Umbilical cord (tissue), 1 donor: ENCODE measurements at regions not wholly inside any gene's neighbourhood (a gene's known extent, or its start where the extent isn't known, plus 50 kb on each side); places are given as distances from the start of the nearest gene placed in this dataset.
"Not testable (repeated sequence)": the region's sequence is repeated elsewhere in the genome, so short reads cannot be mapped to it uniquely, and the experiment has no call there.

ENCODE experiments used
- DNase-seq: peaks from one replicate; pipeline ENCODE4 v3.0.0-alpha.2; 2015; ENCODE audit warnings: low spot score

- no peak for DNase-seq
These were observed 127.6 kb downstream of the UTP18 start for GRCh38 chr17:51387986-51388385.

GRCh38 chr17:51389875-51390274 lies 129.5 kb downstream of the UTP18 start:
- no peak for DNase-seq

GRCh38 chr17:51391982-51392654 lies 131.8 kb downstream of the UTP18 start:
- DNase-seq: no peak

GRCh38 chr17:51395621-51396020 lies 135.3 kb downstream of the UTP18 start:
- no peak for DNase-seq

- DNase-seq: no peak
These were observed 137.2 kb downstream of the UTP18 start for GRCh38 chr17:51397361-51398127.

- DNase-seq: no peak
These were observed 137.8 kb downstream of the UTP18 start for GRCh38 chr17:51398128-51398525.

GRCh38 chr17:51398687-51399086 lies 138.3 kb downstream of the UTP18 start:
- DNase-seq: no peak

- DNase-seq: no peak
These were observed 140.9 kb downstream of the UTP18 start for GRCh38 chr17:51401279-51401678.

- DNase-seq: no peak
These were observed 142.6 kb downstream of the UTP18 start for GRCh38 chr17:51402899-51403298.

GRCh38 chr17:51407576-51407975 lies 147.2 kb downstream of the UTP18 start:
- no peak for DNase-seq

GRCh38 chr17:51419476-51419875 lies 159.1 kb downstream of the UTP18 start:
- DNase-seq: no peak

GRCh38 chr17:51421525-51421924 lies 161.2 kb downstream of the UTP18 start:
- DNase-seq: no peak

GRCh38 chr17:51422634-51423033 lies 162.3 kb downstream of the UTP18 start:
- no peak for DNase-seq

- no peak for DNase-seq
These were observed 163.2 kb downstream of the UTP18 start for GRCh38 chr17:51423421-51424160.

- DNase-seq: no peak
These were observed 165.4 kb downstream of the UTP18 start for GRCh38 chr17:51425773-51426172.

- DNase-seq: no peak
These were observed 167.0 kb downstream of the UTP18 start for GRCh38 chr17:51427323-51427811.

- DNase-seq: no peak
These were observed 167.5 kb downstream of the UTP18 start for GRCh38 chr17:51427856-51428255.

GRCh38 chr17:51428668-51429495 lies 168.5 kb downstream of the UTP18 start:
- DNase-seq: no peak

- DNase-seq: not testable (repeated sequence)
These were observed 169.6 kb downstream of the UTP18 start for GRCh38 chr17:51429938-51430337.

GRCh38 chr17:51430591-51430990 lies 170.2 kb downstream of the UTP18 start:
- no peak for DNase-seq

GRCh38 chr17:51434434-51435170 lies 174.3 kb downstream of the UTP18 start:
- no peak for DNase-seq
